GM12891 (cell line): ENCODE measurements at regions not wholly inside any gene's neighbourhood (a gene's known extent, or its start where the extent isn't known, plus 50 kb on each side); places are given as distances from the start of the nearest gene placed in this dataset.

Source experiments
- DNase-seq: peaks from one replicate; pipeline ENCODE4 v3.0.0; 2011; ENCODE audit warnings: low spot score; ENCODE audit not compliant: insufficient read length
- FAIRE-seq: peaks from 2 replicates; lab custom pipeline; 2011; peaks lifted over from hg19 to GRCh38; lab: Jason Lieb, UNC
- PAX5 ChIP-seq: IDR thresholded peaks from 2 replicates; pipeline ENCODE4 v1.6.1; 2011; ENCODE audit warnings: low read length, moderate library complexity, mild to moderate bottlenecking; ENCODE audit not compliant: insufficient read depth, severe bottlenecking
- POLR2A ChIP-seq: IDR thresholded peaks from 2 replicates; pipeline ENCODE4 v1.6.1; 2011; ENCODE audit warnings: low read depth, low read length, control low read depth
- POLR2AphosphoS5 ChIP-seq: IDR thresholded peaks from 2 replicates; pipeline ENCODE4 v1.6.1; 2011; ENCODE audit warnings: low read depth, low read length, control low read depth
- POU2F2 ChIP-seq: IDR thresholded peaks from 2 replicates; pipeline ENCODE4 v1.6.1; 2011; ENCODE audit warnings: low read depth, mild to moderate bottlenecking, control low read depth, low read length, moderate library complexity
- SPI1 ChIP-seq: IDR thresholded peaks from 2 replicates; pipeline ENCODE4 v1.6.1; 2011; ENCODE audit warnings: low read depth, low read length, control low read depth
- TAF1 ChIP-seq: IDR thresholded peaks from 2 replicates; pipeline ENCODE4 v1.6.1; 2011; ENCODE audit warnings: low read depth, low read length, control low read depth

DNA sequence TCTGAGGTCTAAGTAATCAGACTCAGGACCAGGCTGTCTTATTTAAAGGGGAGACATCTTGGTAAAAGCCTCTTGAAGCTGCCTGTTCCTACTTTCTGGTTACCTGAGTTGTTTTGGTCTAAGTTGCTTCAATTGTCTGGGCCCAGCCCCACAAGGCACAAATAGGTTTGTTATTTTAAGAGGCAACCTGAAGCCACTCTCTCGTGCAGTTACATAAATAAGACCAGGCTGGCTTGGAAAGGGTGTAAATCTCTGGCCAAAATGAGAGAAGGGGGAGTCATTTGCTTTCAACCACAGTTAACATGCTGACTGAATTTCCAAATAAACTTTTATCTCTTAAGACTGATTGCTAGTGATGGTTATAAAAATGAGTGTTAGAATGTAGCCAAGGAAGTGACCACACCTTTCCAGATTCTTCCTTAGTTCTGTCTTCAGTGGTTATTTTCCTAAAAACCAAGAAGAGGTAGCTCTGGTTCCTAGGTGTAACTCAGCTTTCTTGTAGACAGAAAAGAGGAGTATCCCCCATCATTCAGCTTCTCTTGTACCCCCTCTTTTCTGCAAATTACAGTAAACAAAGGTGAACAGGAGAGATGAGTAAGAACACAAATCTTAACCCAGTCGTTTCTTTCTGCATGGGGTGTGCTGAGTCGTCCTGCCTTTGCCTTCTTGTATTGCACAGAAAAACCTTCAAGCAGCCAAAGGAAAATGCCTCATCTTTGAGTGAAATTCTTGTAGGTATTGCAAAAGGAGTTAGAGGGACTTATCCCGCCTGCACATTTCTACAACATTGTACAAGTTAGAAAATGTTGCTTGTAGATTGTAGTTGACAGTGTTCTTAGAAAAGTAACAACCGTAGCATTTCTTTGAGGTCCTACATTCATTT lies 161.5 kb upstream of the NT5C1B start:
- DNase-seq = no peak
- no peak for TF ChIP-seq PAX5
- no peak for TF ChIP-seq SPI1
- no peak for TF ChIP-seq POU2F2
- TF ChIP-seq POLR2AphosphoS5 = no peak
- no peak for TF ChIP-seq TAF1
- TF ChIP-seq POLR2A = no peak
- FAIRE-seq = no peak

DNA sequence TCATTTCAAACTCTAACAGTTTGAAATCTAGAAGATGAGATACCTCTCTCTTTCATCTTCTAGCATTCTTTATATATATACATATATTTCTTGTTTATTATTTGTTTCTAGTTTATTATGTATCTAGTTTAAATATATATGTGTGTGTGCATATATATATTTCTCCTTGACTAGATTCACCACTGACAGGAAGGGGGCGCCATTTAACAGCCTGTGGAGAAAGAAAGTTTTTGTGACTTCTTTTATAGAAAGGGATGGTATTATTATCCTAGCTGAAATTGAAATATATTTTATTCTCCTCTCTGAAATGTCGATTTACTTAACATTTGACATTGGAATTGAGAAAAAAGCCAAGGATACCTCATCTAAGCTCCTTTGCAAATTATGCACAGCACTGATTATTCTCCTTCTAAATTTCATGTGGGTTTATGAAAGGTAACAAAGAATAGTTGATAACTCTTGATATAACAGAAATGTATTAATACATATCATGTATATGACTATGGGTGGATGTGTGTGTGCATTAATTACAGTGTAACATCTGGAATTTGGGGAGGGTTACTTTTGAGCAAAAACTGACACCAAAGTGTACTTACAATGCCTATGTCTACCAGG lies 160.7 kb upstream of the NT5C1B start:
- TF ChIP-seq POLR2A (no peak), POU2F2 (no peak), TAF1 (no peak), SPI1 (no peak), PAX5 (no peak), POLR2AphosphoS5 (no peak)
- FAIRE-seq = no peak
- DNase-seq = no peak

DNA sequence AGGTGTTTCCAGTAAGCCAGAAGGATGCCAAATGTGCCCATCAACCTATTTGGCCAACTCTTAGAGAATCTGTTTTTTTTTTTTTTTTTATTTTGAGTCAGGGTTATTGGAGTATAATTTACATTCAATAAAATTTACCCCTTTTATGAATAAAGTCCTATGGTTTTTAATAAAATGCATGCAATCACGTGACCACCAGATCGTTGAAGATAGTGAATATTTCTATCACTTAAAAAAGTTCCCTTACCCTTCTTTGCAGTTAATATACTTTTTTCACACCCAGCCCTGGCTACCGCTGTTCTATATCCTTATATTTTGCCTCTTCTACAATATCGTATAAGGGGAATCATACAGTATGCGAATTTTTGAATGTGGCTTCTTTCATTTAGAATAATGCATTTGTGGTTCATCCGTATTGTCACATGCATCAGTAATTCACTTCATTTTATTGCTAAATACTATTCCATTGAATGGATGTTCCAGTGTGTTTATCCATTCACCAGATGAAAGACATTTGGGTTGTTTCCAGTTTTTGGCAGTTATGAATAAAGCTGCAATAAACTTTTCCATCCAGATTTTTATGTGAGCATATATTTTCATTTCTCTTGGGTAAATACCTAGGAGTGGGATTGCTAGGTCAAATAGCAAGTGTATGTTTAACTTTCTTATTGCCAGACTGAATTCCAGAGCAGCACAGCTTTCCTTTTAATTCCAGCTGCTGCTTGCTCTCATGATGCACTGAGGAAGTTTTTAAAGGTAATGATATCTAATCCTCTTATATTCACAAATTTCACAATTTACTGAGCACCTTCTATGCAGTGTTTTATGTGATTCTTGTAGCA lies 156.3 kb upstream of the NT5C1B start:
- DNase-seq = no peak
- TF ChIP-seq PAX5 = no peak
- no peak for FAIRE-seq

DNA sequence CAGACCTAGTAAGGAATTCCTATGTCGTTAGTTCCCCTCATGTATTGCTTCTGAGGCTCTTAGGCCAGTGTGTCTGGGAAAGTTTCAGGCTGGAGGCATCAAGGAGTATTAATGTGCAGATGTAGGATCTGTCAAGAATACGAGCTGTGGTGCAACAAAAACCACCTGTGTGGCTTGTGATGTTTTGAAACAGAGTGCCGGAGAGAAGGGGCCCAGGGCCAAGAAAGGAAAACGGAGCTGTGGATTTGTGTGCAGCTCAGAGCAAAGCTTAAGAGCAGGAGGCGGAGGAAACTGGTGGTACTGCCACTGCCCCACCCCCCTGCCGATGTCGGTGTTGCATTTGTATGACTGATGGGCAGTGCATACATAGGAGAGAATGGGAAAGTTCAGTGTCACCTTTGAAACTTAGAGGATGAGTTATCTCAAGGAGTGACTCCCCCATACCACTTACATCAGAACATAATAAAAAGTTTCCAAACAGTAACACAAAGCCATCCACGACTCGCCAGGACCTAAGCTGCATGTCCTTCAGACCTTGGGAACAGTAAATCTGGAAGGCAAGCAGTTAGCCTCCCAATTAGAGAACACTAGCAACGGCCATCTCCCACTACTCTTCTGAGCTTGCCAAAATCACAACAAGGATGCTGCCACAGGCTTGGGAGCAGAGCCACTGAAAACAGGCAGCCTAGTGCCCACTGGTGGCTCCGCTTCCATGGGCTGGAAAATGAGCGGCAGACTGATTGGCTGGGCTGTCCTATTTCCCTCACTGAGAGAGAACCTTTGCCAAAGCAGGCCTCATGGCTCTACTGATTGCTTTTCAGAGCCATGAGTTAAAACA lies 152.7 kb upstream of the NT5C1B start:
- no peak for DNase-seq
- FAIRE-seq = no peak
- TF ChIP-seq PAX5 (no peak), POU2F2 (no peak), POLR2AphosphoS5 (no peak)

DNA sequence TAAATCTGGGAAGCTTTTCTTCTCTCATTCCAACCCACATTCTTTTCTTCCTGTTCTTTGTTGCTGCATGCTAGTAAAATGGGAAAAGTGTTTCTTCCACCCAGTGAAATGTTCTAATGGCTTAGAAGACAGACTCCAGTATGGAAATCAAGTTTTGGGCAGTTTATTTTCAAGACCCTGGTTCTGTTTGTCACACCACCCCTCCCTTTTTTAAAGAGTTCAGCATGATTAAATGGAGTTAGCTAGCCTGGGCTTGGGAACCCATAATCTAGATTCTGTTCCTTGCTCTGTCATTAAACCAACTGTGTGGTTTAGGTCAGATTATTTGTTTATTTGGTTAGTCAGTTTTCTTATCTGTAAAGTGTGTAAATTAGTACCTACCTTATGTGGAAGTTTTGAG lies 151.8 kb upstream of the NT5C1B start:
- TF ChIP-seq TAF1 (no peak), POLR2A (no peak), SPI1 (no peak), POU2F2 (no peak), POLR2AphosphoS5 (no peak), PAX5 (no peak)
- DNase-seq (no peak), FAIRE-seq (no peak)

DNA sequence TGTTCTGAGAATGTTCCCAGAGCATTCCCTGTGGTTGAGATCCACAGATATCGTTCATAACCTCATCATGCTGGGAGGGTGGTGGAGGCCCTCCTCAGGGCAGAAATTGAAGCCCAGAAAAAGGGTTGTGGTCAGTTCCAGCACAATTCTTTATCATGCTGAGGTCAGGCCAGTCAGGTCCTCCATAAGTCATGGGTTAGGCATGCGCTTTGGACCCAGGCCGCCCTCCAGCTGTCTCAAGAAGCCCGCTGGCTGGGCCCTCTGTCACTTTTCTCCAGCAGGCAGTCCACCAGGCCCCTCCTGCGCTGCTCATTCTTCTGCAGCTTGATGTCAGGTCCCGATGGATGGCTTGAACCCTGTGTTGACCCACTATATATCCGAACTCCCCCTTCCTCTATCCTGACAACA lies 151.1 kb upstream of the NT5C1B start:
- FAIRE-seq (no peak), DNase-seq (no peak)
- TF ChIP-seq POLR2A (no peak), POU2F2 (no peak), SPI1 (no peak), POLR2AphosphoS5 (no peak), TAF1 (no peak), PAX5 (no peak)

DNA sequence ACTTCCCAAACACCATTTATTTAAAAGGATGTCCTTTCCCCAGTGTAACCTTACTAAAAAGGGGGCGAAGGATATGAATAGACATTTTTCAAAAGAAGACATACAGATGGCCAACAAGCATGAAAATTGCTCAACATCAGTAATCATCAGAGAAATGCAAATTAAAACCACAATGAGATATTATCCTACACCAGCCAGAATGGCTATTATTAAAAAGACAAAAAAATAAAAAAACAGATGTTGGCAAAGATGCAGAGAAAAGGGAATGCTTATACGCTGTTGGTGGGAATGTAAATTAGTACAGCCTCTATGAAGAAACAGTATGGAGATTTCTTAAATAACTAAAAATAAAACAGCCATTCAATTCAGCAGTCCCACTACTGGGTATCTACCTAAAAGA lies 142.3 kb upstream of the NT5C1B start:
- TF ChIP-seq PAX5 = no peak
- TF ChIP-seq POLR2A = no peak
- no peak for TF ChIP-seq TAF1
- TF ChIP-seq SPI1 = no peak
- TF ChIP-seq POLR2AphosphoS5 = no peak
- TF ChIP-seq POU2F2 = no peak
- FAIRE-seq = no peak
- no peak for DNase-seq

DNA sequence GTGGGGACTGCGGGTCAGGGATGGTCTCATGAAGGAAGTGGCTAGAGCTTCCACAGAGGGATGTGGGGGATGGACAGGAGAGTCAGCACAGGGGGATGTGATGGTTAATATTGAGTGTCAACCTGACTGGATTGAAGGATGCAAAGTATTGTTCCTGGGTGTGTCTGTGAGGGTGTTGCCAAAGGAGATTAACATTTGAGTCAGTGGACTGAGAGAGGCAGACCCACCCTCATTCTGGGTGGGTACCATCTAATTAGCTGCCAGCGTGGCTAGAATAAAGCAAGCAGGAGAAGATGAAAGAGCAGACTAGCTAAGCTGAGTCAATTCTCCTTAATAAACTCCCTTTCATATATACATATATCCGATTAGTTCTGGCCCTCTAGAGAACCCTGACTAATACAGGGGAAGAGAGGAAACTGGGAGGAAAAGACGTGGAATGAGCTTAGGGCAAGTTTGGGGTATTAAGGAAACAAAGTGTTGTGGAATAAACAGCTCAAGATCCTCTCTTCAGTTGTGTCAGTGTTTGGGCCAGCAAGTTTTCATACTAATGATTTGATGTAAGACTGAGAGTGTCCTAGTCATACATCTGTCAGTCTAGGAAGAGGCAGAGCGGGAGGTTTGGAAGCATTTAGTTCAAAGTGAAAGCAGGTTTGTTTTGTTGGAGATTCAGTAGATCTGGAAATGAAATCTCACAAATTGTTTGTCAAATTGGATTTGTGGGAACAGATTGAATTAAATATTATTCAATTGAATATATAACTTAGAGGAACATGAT lies 135.2 kb upstream of the NT5C1B start:
- FAIRE-seq = no peak
- TF ChIP-seq TAF1 (no peak), POU2F2 (no peak), PAX5 (no peak), POLR2A (no peak), SPI1 (no peak), POLR2AphosphoS5 (no peak)

More for the DNA sequence above, 135.2 kb upstream of the NT5C1B start:
- no peak for DNase-seq
